SK-N-SH (cell line): ENCODE measurements at regions not wholly inside any gene's neighbourhood (a gene's known extent, or its start where the extent isn't known, plus 50 kb on each side); places are given as distances from the start of the nearest gene placed in this dataset.

ENCODE experiments used
- CTCF ChIA-PET: fragments of 300-600, 350-600 bp; formaldehyde crosslinking; extraction: SDS; loops from one replicate; lab custom pipeline; 2021; lab: Yijun Ruan, JAX
- POLR2A ChIA-PET: fragments of 350-600 bp; sonication (Branson Sonifier 250); formaldehyde crosslinking; extraction: SDS; loops from one replicate; lab custom pipeline; 2020; ENCODE audit warnings: antibody characterized with exemption, inconsistent platforms; lab: Yijun Ruan, JAX
- DNase-seq: peaks from one replicate; pipeline ENCODE4 v3.0.0; 2012
- H2AFZ ChIP-seq: fragments of 200-600 bp; sonication (generic); 2 replicates; pipeline ENCODE4 v1.8.1; 2016; ENCODE audit warnings: antibody characterized with exemption, mild to moderate bottlenecking, low read depth
- H3F3A ChIP-seq: fragments of 200-600 bp; sonication (generic); replicated peaks from 2 replicates; pipeline ENCODE3; 2016; ENCODE audit warnings: antibody characterized with exemption, mild to moderate bottlenecking; ENCODE audit not compliant: insufficient read depth
- H3K27ac ChIP-seq, 2 experiments: fragments of 200-500 bp in 1 of 2; fragments of 200-600 bp in 1 of 2; sonication (Bioruptor generic) in 1 of 2; sonication (generic), shearing (Covaris generic) in 1 of 2; 2 replicates each; pipeline versions ENCODE4 v1.5.1 to v1.6.1; 2014 to 2016; ENCODE audit warnings: low read depth in 2 of 2, inconsistent platforms in 1 of 2, low read length in 1 of 2, mild to moderate bottlenecking in 1 of 2, mixed read lengths in 1 of 2
- H3K27me3 ChIP-seq: fragments of 200-600 bp; sonication (generic), shearing (Covaris generic); 2 replicates; pipeline ENCODE4 v1.6.1; 2016; ENCODE audit warnings: mixed run types; ENCODE audit not compliant: insufficient read depth
- H3K36me3 ChIP-seq, 2 experiments: fragments of 200-500 bp in 1 of 2; fragments of 200-600 bp in 1 of 2; sonication (Bioruptor generic) in 1 of 2; sonication (generic) in 1 of 2; replicated peaks in 1 of 2; 2 replicates each; pipeline versions ENCODE3 to v1.5.1; 2014 to 2016; ENCODE audit warnings: low read length in 1 of 2, mild to moderate bottlenecking in 1 of 2; ENCODE audit not compliant: insufficient read depth in 2 of 2, control insufficient read depth in 1 of 2
- H3K4me1 ChIP-seq, 2 experiments: fragments of 200-500 bp in 1 of 2; fragments of 200-600 bp in 1 of 2; sonication (Bioruptor generic) in 1 of 2; sonication (generic), shearing (Covaris generic) in 1 of 2; 2 replicates each; pipeline versions ENCODE4 v1.5.1 to v1.6.1; 2014 to 2016; ENCODE audit warnings: low read depth in 1 of 2, low read length in 1 of 2, mixed run types in 1 of 2; ENCODE audit not compliant: insufficient read depth in 2 of 2, control insufficient read depth in 1 of 2
- H3K4me2 ChIP-seq: fragments of 200-600 bp; sonication (generic), shearing (Covaris generic); 2 replicates; pipeline ENCODE4 v1.6.1; 2017; ENCODE audit warnings: mixed run types
- H3K4me3 ChIP-seq, 2 experiments: fragments of 200-500 bp in 1 of 2; fragments of 200-600 bp in 1 of 2; sonication (Bioruptor generic) in 1 of 2; sonication (generic), shearing (Covaris generic) in 1 of 2; 2 replicates each; pipeline versions ENCODE4 v1.5.1 to v1.8.1; 2014 to 2016; ENCODE audit warnings: low read depth in 2 of 2, inconsistent platforms in 1 of 2, low read length in 1 of 2, mild to moderate bottlenecking in 1 of 2, mixed read lengths in 1 of 2, moderate library complexity in 1 of 2
- H3K79me2 ChIP-seq: fragments of 200-600 bp; sonication (generic); 2 replicates; pipeline ENCODE4 v1.8.1; 2017; ENCODE audit warnings: mild to moderate bottlenecking; ENCODE audit not compliant: insufficient read depth
- H3K9ac ChIP-seq: fragments of 200-600 bp; sonication (generic); 2 replicates; pipeline ENCODE4 v1.6.1; 2017; ENCODE audit warnings: mixed run types
- H3K9me2 ChIP-seq: fragments of 200-600 bp; sonication (generic); 2 replicates; pipeline ENCODE4 v1.6.1; 2017; ENCODE audit warnings: mixed run types
- H3K9me3 ChIP-seq: fragments of 200-600 bp; sonication (generic); 2 replicates; pipeline ENCODE4 v1.6.1; 2017; ENCODE audit warnings: mixed run types, mild to moderate bottlenecking, moderate library complexity
- H4K20me1 ChIP-seq: fragments of 200-600 bp; sonication (generic); 2 replicates; pipeline ENCODE4 v1.6.1; 2017; ENCODE audit warnings: mild to moderate bottlenecking, mixed run types; ENCODE audit not compliant: insufficient read depth
- CHD2 ChIP-seq: fragments of 150-350 bp; IDR thresholded peaks from 2 replicates; pipeline ENCODE4 v1.6.1; 2018; ENCODE audit warnings: low read length; ENCODE audit not compliant: partially characterized antibody
- ELF1 ChIP-seq: IDR thresholded peaks from 2 replicates; pipeline ENCODE4 v1.4.0; 2012
- FOSL2 ChIP-seq: IDR thresholded peaks from 2 replicates; pipeline ENCODE4 v1.4.0; 2012; ENCODE audit warnings: low read depth, mild to moderate bottlenecking, moderate library complexity, borderline replicate concordance
- FOXJ3 ChIP-seq: sonication (generic); formaldehyde crosslinking; IDR thresholded peaks from 2 replicates; pipeline ENCODE4 v1.5.1; 2020; ENCODE audit warnings: mild to moderate bottlenecking, missing genetic modification reagents
- FOXM1 ChIP-seq: IDR thresholded peaks from 2 replicates; pipeline ENCODE4 v1.4.0; 2012; ENCODE audit warnings: low read depth, mild to moderate bottlenecking
- GABPA ChIP-seq: IDR thresholded peaks from 2 replicates; pipeline ENCODE4 v1.4.0; 2012; ENCODE audit warnings: low read depth, mild to moderate bottlenecking
- GATA2 ChIP-seq: sonication (generic); formaldehyde crosslinking; IDR thresholded peaks from 2 replicates; pipeline ENCODE4 v1.5.0; 2020; ENCODE audit warnings: mild to moderate bottlenecking, missing genetic modification reagents
- IRF3 ChIP-seq: fragments of 150-350 bp; IDR thresholded peaks from 2 replicates; pipeline ENCODE4 v1.6.1; 2016; ENCODE audit warnings: mild to moderate bottlenecking, low read depth, low read length
- MAX ChIP-seq: IDR thresholded peaks from 2 replicates; pipeline ENCODE4 v1.4.0; 2012; ENCODE audit warnings: low read depth
- NFIC ChIP-seq: IDR thresholded peaks from 2 replicates; pipeline ENCODE4 v1.4.0; 2012; ENCODE audit warnings: borderline replicate concordance
- NRF1 ChIP-seq: IDR thresholded peaks from 2 replicates; pipeline ENCODE4 v1.6.1; 2012; ENCODE audit warnings: low read depth, mild to moderate bottlenecking, low read length
- PBX3 ChIP-seq: IDR thresholded peaks from 2 replicates; pipeline ENCODE4; 2012
- POLR2AphosphoS5 ChIP-seq: IDR thresholded peaks from 2 replicates; pipeline ENCODE4 v1.6.1; 2012; ENCODE audit warnings: low read depth, low read length
- RAD21 ChIP-seq: IDR thresholded peaks from 2 replicates; pipeline ENCODE4 v1.6.1; 2012; ENCODE audit warnings: mild to moderate bottlenecking, low read length
- RCOR1 ChIP-seq: fragments of 150-350 bp; IDR thresholded peaks from 2 replicates; pipeline ENCODE4 v1.6.1; 2017; ENCODE audit warnings: antibody characterized with exemption, low read length
- REST ChIP-seq: IDR thresholded peaks from 2 replicates; pipeline ENCODE4 v1.6.1; 2012; ENCODE audit warnings: mild to moderate bottlenecking, low read depth, low read length, moderate library complexity
- RXRA ChIP-seq: IDR thresholded peaks from 2 replicates; pipeline ENCODE4 v1.4.0; 2012; ENCODE audit warnings: low read depth, mild to moderate bottlenecking, borderline replicate concordance
- SMC3 ChIP-seq: IDR thresholded peaks from 2 replicates; pipeline ENCODE4 v1.6.1; 2012; ENCODE audit warnings: low read depth, low read length, improper control_type of control experiment
- TAF1 ChIP-seq: IDR thresholded peaks from 2 replicates; pipeline ENCODE4 v1.6.1; 2012; ENCODE audit warnings: low read depth, mild to moderate bottlenecking, low read length, moderate library complexity, borderline replicate concordance
- TCF12 ChIP-seq: IDR thresholded peaks from 2 replicates; pipeline ENCODE4 v1.4.0; 2012
- YY1 ChIP-seq: IDR thresholded peaks from 2 replicates; pipeline ENCODE4 v1.4.0; 2012; ENCODE audit warnings: low read depth, mild to moderate bottlenecking
- WGBS: methylation state at CpG from one replicate; pipeline ENCODE4 v1.1.6; 2017; ENCODE audit warnings: low lambda C conversion rate; 5-methylcytosine and 5-hydroxymethylcytosine counted together

- Histone ChIP-seq H3K4me2 (no peak overlapping the region), H3F3A (no peaks in the 10 kb centered on the region), H3K9me2 (no peaks in the 10 kb centered on the region), H3K79me2 (no peaks in the 10 kb centered on the region), H3K9ac (no peak overlapping the region), H3K27me3 (no peaks in the 10 kb centered on the region), H4K20me1 (no peaks in the 10 kb centered on the region), H3K4me3 (no peak overlapping the region), H3K36me3 (no peaks in the 10 kb centered on the region), H3K9me3 (no peaks in the 10 kb centered on the region), H3K4me1 (no peaks in the 10 kb centered on the region), H2AFZ (no peak overlapping the region), H3K27ac (no peak overlapping the region)
- TF ChIP-seq PBX3 (no peak), NRF1 (no peak), TCF12 (no peak), CHD2 (no peak), FOXM1 (no peak), FOXJ3 (CRISPR knock-in tag) (no peak), ELF1 (no peak), MAX (no peak)
- ChIA-PET POLR2A (no interaction called here), CTCF (interaction anchor here (1.0 kb wide), 1 partner anchor 431 kb away, joined by 3 read pairs; no protein-coding TSS in a partner anchor)
- WGBS, result 24% methylated on average over 9 of the region's 9 CpGs
- no peak for DNase-seq
Measured at GRCh38 chr12:14187966-14188365, 177.5 kb upstream of the ATF7IP start.

GRCh38 chr12:14188744-14189143, 176.7 kb upstream of the ATF7IP start:
- no peaks in the 10 kb centered on the region for H3K4me1 ChIP-seq
- no peaks in the 10 kb centered on the region for H3F3A ChIP-seq
- H3K4me3 ChIP-seq, result no peak overlapping the region
- H3K9me3 ChIP-seq, result no peaks in the 10 kb centered on the region
- H3K27ac ChIP-seq, result no peak overlapping the region
- H3K36me3 ChIP-seq, result no peaks in the 10 kb centered on the region
- ChIA-PET CTCF (interaction anchor here (0.9 kb wide), 1 partner anchor 21 kb away, joined by 3 read pairs; no protein-coding TSS in a partner anchor), POLR2A (no interaction called here)
- no peak overlapping the region for H3K4me2 ChIP-seq
- H4K20me1 ChIP-seq, result no peaks in the 10 kb centered on the region
- H3K27me3 ChIP-seq, result no peaks in the 10 kb centered on the region
- WGBS, result 3% methylated on average over 2 of the region's 2 CpGs
- DNase-seq, result no peak
- no peaks in the 10 kb centered on the region for H3K9me2 ChIP-seq
- TF ChIP-seq MAX (no peak), TAF1 (no peak), NRF1 (no peak), REST (no peak), RXRA (no peak), IRF3 (no peak), GABPA (no peak), FOSL2 (no peak), NFIC (no peak), YY1 (no peak), TCF12 (no peak), FOXJ3 (CRISPR knock-in tag) (no peak), SMC3 (no peak), RAD21 (no peak), GATA2 (CRISPR knock-in tag) (no peak), POLR2AphosphoS5 (no peak), CHD2 (no peak), RCOR1 (no peak)
- H3K79me2 ChIP-seq, result no peaks in the 10 kb centered on the region
- no peak overlapping the region for H2AFZ ChIP-seq
- H3K9ac ChIP-seq, result no peak overlapping the region
